ENCODE measurements at regions not wholly inside any gene's neighbourhood (a gene's known extent, or its start where the extent isn't known, plus 50 kb on each side); places are given as distances from the start of the nearest gene placed in this dataset.

GRCh38 chr9:89775641-89776040, 170.8 kb downstream of the GADD45G start:
- TF ChIP-seq ZFP3 (tag by site-specific recombination; IDR thresholded peaks at IDR 0.05; ENCODE audit: low read depth) (no peak), HOXA7 (CRISPR knock-in tag; IDR thresholded peaks at IDR 0.05; ENCODE audit: borderline replicate concordance) (no peak), CTCF (tag by site-specific recombination; IDR thresholded peaks at IDR 0.05) (no peak), ATF2 (tag by site-specific recombination; IDR thresholded peaks at IDR 0.05; ENCODE audit: low read depth) (no peak), ZNF513 (tag by site-specific recombination; IDR thresholded peaks at IDR 0.05) (no peak)
